CD4-positive, alpha-beta T cell treated with Interleukin-6 for 4 hours (primary cell): ENCODE measurements at regions not wholly inside any gene's neighbourhood (a gene's known extent, or its start where the extent isn't known, plus 50 kb on each side); places are given as distances from the start of the nearest gene placed in this dataset.

Experiments used
- DNase-seq: peaks from one replicate; pipeline ENCODE4 v3.0.0-alpha.2; 2020; ENCODE audit warnings: mixed read lengths

DNA sequence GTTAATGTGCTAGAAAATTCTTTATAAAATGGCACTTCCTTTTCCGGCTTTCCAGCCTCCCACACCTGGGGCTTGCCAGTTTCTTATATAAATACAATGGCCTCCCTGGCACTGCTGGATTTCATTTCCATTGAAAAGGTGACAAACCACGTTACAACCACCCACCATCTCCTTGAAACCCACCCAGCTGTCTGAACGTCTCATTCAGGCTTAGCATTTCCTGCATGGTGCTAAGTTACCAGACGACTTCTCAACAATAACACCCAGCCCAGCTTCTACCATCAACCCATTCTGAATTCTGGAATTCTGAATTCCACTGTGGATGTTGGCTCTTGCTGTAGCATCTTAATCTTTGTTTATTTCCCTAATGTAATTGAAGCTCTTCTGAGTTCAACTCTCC is 499.8 kb upstream of the CELF2 start:
- no peak for DNase-seq

GRCh38 chr10:10519674-10520073 is 498.0 kb upstream of the CELF2 start:
- no peak for DNase-seq

- no peak for DNase-seq
Observed at GRCh38 chr10:10520491-10521385, 496.9 kb upstream of the CELF2 start.

- no peak for DNase-seq
Observed at GRCh38 chr10:10526846-10527245, 490.8 kb upstream of the CELF2 start.

- no peak for DNase-seq
Observed at GRCh38 chr10:10527861-10528562, 489.7 kb upstream of the CELF2 start.

- DNase-seq: no peak
Observed at GRCh38 chr10:10528563-10528910, 489.1 kb upstream of the CELF2 start.

DNA sequence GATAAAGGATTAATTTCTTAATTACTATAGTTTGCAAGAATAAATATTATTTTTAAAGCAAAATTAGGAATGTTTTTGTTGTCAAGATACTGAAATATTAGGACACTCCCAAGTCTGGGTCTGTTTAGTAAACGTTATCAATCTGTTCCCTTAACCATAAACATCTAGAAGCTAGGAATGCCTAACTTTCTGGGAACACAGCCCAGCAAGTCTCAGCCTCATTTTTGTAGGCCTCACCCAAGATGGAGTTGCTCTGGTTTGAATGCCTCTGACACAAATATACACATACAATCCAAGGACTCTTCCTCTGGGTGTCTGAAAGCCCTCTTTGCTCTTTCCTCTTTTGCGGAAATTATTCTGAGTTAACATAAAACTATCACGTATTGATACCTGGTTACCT is 487.4 kb upstream of the CELF2 start:
- no peak for DNase-seq

GRCh38 chr10:10532236-10532635 is 485.4 kb upstream of the CELF2 start:
- no peak for DNase-seq

DNA sequence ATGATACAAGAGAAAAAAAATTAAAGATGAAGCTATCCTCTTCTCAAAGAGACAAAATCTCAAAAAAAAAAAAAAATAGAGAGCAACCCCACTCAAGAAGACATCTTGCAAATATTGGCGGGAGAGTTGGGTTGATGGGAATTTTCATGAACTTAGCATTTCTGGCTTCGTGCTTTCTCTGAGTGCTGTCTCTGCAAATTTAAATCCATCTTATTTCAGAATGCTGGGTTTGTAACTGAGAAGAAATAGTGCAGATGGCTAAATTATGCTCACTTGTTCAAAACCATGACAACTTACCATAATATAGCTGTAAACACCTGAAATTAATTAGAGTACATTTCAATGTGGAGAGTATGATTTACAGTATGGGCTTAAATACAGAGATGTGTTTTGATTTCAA is 484.8 kb upstream of the CELF2 start:
- DNase-seq: no peak

DNA sequence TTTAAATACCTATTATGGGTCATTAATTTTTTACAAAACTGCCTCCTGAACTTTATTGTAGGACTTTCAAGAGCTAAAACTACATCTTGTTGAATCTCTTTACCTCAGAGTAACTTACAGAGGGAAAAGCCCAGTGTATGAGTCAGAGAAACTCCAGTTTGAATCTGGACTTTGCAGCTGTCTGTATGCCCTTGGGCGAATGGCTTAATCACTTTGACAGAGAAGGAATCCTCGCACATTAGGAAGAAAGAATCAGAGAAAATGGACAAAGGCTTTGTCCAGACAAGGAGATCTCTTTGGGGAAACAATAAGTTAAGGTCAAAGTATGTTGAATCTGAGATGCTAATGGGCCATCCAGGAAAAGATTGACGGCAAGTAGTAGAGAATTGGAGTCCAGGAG is 484.2 kb upstream of the CELF2 start:
- DNase-seq: no peak

DNA sequence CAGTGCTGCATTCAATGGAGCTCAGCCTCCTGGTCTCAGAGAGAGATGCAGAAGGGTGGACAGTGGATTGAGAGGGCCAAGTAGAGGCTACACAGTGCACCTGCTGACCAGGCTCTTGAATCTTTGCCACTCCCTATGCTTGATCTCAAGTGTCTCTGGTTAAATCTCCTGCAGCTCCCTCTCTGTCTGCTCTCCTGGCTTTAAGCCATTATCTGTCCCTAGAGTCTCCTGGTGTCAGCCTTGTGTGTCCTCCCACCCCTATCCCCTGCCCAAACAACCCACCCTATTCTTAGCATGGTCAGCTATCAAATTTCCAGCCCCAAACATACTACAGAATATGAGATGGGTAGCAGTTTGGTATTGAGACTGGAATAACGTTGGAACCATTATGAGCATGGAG is 479.3 kb upstream of the CELF2 start:
- DNase-seq: no peak

- no peak for DNase-seq
Observed at GRCh38 chr10:10540398-10540797, 477.3 kb upstream of the CELF2 start.

GRCh38 chr10:10542477-10542876 is 475.2 kb upstream of the CELF2 start:
- no peak for DNase-seq

DNA sequence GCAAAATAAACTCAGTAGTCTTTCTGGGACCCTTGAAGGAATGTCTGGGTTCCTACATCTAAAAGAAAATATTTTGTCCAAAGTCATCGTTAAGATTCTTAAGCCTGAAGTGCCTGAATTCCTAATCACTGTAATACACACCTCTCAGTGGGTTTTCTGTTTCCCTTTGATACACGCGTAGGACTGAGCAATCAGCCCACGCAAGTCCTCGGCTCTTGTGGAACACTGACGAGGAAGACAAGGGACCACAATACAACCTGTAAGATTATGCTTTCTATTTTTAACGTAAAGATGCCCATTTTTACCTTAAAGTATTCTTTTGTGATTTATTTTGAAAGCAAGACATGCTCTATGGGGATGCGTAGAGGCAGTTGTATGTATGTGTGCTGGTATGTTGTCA is 472.8 kb upstream of the CELF2 start:
- DNase-seq: no peak

DNA sequence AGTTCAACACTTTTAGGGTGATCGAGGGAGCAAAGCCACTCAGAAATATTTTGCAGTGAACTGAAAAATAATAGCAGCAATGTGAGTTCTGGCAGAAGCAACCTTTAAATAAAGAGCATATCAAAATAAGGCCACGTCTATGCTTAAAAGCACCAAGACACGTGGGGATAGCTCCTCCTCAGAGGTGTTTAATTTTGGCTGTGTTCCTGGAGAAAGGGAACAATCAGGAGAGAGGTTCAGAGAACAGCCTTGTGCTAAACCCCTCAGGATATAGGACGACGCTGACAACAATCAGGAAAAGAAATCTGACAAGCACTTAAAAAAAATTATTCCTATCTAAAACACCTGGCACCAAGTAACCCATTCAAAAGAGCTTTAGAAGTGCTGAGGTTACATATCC is 471.9 kb upstream of the CELF2 start:
- DNase-seq: no peak

GRCh38 chr10:10551596-10552301 is 465.9 kb upstream of the CELF2 start:
- no peak for DNase-seq

DNA sequence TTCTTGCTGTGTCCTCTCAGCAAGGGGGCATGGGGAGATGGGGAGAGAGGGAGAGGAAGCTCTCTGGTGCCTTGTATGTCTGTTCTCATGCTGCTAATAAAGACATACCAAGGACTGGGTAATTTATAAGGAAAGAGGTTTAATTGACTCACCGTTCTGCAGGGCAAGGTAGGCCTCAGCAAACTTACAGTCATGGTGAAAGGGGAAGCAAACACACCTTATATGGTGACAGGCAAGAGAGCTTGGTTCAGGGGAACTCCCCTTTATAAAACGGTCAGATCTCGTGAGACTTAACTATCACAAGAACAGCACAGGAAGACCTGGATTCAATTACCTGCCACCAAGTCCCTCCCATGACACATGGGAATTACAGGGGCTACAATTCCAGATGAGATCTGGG is 464.7 kb upstream of the CELF2 start:
- DNase-seq: no peak

GRCh38 chr10:10564081-10564794 is 453.4 kb upstream of the CELF2 start:
- DNase-seq: no peak

- DNase-seq: no peak
Observed at GRCh38 chr10:10576937-10577336, 440.7 kb upstream of the CELF2 start.

DNA sequence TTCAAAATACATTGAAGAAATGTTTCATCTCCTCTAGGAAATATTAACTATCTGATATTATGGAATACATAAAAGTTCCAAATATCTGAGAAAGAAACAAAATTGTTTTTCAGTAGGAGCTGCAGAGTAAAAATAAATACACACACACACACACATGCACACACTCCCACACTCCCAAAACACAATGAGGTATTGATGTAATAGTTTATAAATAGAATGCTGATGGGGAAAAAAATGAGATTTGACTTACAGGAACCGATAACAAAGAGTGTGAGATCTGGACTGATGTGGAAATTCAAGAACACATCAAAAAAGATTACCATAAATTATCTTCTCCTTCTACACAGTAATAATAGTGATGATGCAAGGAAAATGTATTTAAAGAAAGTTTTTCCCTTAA is 438.0 kb upstream of the CELF2 start:
- DNase-seq: no peak

DNA sequence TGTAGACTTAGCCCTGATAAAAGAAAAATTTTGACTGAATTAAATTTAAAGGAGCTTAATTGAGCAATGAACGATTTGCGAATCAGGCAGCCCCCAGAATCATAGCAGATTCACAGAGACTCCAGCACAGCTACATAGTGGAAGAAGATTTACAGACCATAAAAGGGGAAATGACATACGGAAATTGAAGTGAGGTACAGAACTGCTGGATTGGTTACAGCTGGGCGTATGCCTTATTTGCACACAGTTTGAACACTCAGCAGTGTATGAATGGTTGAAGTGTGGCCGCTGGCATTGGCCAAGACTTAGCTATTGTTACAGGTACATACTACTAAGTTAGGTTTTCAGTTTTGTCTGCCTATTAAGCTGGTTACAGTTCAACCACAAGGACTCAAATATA is 433.5 kb upstream of the CELF2 start:
- no peak for DNase-seq

GRCh38 chr10:10587744-10588393 is 429.8 kb upstream of the CELF2 start:
- no peak for DNase-seq
